Activated T-helper 1 cell treated with anti-CD3 and anti-CD28 coated beads, Interleukin-2, amount 50 U/mL, for 16 hours (primary cell): ENCODE measurements at regions not wholly inside any gene's neighbourhood (a gene's known extent, or its start where the extent isn't known, plus 50 kb on each side); places are given as distances from the start of the nearest gene placed in this dataset.
"Not testable (repeated sequence)": the region's sequence is repeated elsewhere in the genome, so short reads cannot be mapped to it uniquely, and the experiment has no call there.

Experiments
- DNase-seq, 2 donors: peaks; one replicate each; pipeline ENCODE4 v3.0.0-alpha.2; 2020; ENCODE audit warnings: low read depth in 1 of 2, low spot score in 1 of 2

DNA sequence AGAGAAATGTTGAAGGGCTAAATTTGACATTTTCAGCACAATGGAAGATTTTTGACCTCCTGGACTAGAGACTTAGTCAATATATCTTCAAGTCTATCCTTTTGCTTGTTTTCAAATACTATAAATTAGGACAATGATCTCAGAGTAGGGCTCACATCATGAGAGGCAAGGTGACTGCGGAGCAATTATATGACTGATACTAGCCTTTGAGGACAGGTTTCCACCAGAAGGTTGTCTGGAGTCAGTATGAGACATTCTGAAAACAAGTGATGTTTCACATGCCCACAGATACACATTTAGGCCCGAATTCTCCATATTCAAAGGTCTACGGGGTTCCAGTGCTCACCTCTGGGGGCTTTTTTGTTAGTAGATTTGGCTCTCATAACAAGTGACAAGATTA lies 142.3 kb upstream of the SAMSN1 start:
- DNase-seq = no peak

- no peak for DNase-seq
Observed at GRCh38 chr21:14687268-14687625, 141.1 kb upstream of the SAMSN1 start.

DNA sequence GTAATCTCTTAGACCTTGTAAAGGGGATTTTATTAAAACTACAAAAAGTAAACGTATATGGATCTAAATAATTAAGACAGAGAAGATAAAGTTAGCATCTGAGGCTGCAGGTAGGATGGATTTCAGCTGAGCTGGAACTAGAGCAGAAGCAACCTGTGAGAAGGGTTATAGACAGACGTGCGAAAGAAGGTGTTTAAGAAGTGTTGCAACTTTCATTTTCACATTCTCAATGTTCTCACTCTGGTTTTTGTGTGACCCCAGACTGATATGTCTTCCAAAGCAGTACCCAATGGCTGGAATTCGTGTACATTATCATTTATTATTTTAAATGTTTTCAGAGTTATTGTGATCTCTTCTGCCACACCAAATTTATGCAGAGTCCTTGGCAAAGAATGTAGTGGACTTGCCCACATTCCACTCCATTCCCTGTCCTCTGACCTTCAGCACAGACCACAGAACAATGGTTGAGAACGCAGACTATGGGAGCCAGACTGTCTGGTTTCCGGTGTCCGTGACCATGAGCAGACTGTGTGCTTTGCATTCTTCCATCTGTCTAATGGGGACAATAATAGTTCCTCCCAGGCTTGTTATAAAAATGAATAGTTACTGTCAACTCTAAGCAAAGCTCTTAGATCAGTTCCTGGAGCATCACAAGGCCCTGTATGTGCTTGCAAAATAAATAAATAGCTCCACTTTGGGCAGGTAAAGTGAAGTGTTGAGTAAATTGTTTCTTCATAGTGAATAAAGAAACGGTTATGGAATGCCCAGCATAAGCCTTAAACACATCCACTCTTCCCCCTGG lies 140.6 kb upstream of the SAMSN1 start:
- no peak for DNase-seq

DNA sequence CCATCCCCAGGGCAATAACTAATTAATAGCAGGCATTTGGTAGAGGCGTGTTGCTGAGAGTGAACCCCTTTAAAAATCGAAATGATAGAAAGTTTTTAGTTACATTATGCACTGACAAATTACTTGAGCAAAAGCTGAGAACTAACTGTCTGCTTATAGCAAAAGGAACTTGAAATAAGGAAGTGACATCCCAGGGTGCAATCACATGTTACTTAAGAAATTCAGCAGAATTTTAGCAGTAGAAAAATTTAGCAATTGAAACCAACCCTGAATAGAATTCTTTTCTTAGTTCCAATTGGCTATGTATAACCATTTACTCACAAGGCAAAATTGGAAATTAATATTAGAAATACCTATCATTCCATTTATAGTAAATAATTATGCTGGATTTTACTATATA lies 139.5 kb upstream of the SAMSN1 start:
- DNase-seq = no peak

DNA sequence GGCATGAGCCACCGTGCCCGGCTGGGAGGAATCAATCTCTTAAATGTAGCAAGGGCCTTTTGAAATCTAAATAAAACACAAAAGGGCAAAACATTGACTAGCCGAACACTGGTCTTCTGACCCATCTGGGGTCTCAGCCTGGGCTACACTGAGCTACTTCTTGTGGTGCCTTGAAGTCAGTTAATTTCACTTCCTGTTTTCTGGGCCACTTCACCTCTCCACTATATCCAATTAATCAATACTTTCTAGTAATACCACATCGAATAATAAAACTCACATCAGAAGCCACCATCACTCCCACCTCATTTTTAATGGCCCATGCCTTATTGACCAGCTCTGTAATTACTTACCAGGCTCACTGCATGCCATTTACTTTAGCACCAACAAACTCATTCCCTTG lies 138.0 kb upstream of the SAMSN1 start:
- DNase-seq = no peak

DNA sequence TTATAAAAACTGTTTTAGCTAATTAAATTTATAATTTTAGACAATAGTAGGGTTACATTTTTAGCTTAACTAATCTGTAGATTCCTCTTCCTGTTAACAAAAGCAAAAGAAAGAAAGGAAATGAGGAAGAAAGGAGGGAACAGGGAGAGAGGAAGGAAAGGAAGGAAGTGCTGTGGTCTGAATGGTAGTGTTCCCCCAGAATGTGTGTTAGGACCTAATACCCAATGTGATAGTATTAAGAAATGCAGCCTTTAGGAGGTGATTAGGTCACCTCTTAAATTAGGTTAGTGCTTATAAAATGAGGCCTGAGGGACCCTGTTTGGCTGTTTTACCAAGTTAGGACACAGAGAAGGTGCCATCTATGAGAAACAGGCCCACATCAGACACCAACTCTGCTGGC lies 136.9 kb upstream of the SAMSN1 start:
- DNase-seq = no peak

- no peak for DNase-seq
Observed at GRCh38 chr21:14678973-14679574, 133.0 kb upstream of the SAMSN1 start.

DNA sequence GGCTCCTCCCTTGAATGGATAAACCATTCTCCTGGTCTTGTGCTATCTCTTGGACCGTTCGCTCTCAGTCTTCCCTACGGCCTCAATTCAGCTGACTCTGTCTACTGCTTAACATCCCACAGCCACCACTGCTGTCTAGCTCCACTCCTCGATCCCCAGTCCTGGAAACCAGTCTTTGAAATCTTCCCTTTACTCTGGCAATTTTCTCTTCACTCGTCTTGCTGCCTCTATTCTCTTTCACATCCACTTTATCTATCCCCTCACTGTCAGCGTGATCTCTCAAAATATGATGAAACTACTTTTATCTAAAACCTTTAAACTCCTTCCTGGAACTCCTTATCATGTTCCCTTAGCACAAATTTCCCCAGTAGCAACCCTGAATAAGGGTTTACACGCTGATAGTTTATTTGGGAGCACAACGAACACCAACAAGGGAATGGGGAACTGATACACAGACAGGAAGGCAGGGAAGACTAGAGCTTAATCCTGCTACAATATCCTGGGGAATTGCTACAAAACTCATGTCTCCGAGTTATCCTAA lies 131.6 kb upstream of the SAMSN1 start:
- no peak for DNase-seq

DNA sequence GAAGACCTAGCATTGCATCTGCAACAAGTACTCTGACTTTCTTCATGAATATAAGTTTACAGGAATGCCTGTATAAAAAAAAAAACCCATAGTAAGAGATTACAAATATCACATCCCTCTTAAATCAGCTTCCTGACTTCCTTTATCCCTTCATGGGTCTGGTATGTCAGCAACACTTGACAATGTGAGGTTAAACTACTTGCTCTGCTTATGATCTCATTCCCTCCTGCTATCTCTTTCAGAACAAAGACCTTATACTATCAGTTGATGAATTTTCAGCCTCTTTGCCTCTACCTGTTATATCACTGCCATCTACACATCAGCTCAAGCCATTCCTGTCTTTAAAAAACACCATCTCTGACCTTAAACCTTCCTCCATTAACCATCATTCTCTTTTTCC lies 130.9 kb upstream of the SAMSN1 start:
- DNase-seq = no peak

GRCh38 chr21:14675774-14676530 lies 129.8 kb upstream of the SAMSN1 start:
- DNase-seq = no peak

- DNase-seq = no peak
Observed at GRCh38 chr21:14673649-14674048, 127.5 kb upstream of the SAMSN1 start.

DNA sequence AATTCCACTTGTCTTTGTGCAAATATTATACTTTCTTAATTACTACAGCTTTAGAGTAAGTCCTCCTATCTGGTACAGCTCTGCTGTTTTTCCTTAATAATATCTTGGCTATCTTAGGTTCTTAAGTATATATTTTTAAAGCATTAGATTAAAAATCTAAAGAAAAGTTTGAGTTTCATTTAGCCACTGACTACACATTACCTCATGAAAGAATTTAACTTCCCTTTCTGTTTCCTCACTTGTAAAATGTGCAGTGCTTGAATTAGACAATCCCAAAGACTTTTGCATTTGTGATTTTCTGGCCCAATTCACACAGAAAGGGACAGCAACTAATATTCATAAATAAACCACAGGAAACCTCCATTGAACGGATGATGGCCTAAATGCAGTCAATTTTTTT lies 126.4 kb upstream of the SAMSN1 start:
- DNase-seq = no peak

DNA sequence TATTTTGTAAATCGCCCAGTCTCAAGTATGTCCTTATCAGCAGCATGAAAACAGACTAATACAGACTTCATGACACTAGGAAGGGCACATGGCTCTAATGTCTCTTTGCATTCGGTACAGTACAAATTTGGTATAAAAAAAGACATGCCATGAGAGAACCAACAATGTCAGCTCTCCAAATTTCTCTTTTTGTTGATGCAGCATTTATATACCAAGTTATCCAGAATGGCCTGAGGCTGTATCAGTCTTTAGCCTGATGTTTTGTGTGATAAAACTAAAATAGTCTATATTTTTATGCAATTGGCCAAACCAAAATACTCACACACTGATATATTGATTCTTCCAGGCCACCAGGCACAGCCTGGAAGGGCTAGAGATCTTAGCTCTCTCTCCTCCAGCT lies 124.3 kb upstream of the SAMSN1 start:
- DNase-seq = no peak

- not testable (repeated sequence) for DNase-seq
Observed at GRCh38 chr21:14669092-14669491, 123.0 kb upstream of the SAMSN1 start.

DNA sequence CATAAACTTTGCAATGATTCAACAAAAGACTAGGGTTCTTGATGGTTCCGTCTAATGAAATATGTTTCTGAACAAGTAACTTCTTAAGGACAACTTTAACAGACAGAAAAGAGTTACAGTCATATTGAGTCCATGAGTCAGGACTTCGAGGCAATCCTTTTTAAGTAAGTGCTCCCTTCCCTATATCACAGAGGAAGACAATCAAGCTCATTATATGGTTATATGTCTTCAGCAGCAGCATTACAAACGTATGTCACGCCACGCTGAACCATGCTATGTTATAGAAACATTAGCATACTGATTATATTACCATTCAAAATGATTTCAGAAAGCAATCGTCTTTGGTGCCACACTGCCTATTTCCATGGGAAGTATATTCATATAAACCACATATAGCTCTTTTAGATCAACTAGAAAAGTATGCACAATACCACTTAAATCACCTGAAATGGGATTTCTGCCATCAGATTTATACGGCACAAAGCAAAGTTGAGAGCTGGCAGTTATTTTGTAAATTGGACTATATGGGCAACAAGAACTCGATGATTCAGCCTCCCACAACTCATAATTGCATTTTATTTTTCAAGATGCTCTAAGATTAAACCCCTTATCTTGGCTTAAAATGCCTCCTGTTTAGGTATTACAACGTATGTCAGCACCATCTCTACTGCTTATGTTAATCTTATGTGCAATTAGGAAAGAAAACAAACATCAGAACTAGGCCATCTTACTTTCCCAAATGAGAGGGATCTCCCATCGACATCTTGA lies 111.3 kb upstream of the SAMSN1 start:
- DNase-seq = no peak

DNA sequence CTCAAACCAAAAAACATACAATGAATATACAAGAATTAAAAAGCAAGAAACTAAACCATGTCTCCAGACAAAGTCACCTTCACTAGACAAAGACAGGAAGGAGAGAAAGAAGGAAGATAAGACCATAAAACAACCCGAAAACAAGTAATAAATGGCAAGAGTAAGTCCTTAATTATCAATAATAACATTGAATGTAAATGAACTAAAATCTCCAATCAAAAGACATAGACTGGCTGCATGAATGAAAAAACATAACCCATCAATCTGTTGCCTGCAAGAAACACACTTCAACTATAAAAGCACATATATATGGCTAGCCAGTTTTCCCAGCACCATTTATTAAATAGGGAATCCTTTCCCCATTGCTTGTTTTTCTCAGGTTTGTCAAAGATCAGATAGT lies 100.8 kb upstream of the SAMSN1 start:
- no peak for DNase-seq

DNA sequence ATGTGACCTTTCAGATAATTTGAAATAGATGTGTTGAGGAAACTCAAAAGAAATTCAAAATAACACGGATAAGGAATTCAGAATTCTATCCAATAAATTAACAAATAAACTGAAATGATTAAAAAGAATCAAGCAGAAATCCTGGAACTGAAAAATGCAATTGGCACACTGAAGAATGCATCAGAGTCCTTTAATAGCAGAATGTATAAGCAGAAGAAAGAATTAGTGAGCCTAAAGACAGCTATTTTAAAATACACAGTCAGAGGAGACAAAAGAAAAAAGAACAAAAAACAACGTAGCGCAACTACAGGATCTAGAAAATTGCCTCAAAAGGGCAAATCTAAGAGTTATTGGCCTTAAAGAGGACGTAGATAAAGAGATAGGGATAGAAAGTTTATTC lies 99.6 kb upstream of the SAMSN1 start:
- no peak for DNase-seq

DNA sequence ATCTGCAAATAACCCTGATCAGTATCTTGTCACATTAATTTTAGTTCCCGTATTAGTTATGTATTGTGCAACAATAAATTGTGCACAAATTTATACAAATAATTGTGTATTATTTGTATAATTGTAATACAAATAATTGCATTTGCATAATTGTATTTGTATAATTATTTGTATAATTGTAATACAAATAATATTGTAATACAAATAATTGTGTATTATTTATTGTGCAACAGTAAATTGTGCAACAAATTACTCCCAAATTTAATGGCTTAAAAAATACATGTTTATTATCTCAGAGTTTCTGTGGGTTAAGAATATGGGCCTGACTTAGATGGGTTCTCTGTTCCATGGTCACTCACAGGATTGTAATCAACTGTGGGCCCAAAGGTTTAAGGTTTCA lies 86.2 kb upstream of the SAMSN1 start:
- DNase-seq = no peak

DNA sequence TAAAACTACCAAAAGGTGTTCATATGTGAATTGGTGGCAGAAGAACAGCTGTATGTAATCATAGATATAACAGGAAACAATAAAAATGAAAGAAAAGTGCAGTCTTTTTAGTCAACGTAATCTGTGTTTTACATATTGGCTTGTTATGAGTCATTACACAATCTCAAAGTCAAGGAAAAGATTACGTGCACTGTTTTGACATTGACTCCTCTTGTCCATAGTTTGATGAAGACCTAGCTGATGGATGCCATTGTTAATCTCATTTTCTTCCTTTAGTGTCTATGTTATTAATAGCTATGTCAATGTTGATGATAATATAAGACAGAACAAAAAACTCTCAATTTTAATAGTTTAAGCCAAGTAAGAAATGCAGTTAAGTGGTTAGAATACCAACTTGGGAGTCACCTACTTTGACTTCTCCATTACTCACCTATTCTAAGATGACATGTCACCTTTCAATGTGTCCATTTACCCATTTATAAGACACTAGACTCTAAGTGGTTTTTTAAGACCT lies 84.5 kb upstream of the SAMSN1 start:
- no peak for DNase-seq

DNA sequence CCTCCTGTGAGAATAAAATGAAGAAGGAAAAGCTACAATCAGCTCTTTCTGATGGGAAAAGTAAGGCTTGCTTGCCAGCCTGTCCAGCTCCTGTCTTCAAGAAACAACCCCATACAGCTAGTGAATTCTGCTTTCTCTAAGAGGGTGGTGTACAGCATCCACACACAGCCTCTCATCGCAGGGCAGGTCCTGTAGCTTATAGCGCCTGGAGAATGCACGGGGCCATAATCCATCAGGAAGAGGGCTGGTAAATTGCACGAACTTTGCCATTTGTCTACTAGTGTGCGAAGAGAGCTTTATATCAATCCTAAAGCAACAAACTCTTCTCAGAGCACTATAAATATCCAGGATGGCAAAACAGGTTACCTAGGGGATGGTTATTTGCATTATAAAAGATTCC lies 83.3 kb upstream of the SAMSN1 start:
- DNase-seq = no peak

GRCh38 chr21:14623079-14623478 lies 77.0 kb upstream of the SAMSN1 start:
- not testable (repeated sequence) for DNase-seq
